Muscle layer of colon (tissue), 2 donors: ENCODE measurements at regions not wholly inside any gene's neighbourhood (a gene's known extent, or its start where the extent isn't known, plus 50 kb on each side); places are given as distances from the start of the nearest gene placed in this dataset.
"Not testable (repeated sequence)": the region's sequence is repeated elsewhere in the genome, so short reads cannot be mapped to it uniquely, and the experiment has no call there.

Experiments
- H3K27ac ChIP-seq: one replicate; pipeline ENCODE4 v1.7.0; 2013; ENCODE audit warnings: low read depth, mild to moderate bottlenecking, low read length, moderate library complexity
- H3K27me3 ChIP-seq, 2 donors: one replicate each; pipeline ENCODE4 v1.7.0; 2013; ENCODE audit warnings: low read length in 2 of 2, mild to moderate bottlenecking in 2 of 2; ENCODE audit not compliant: insufficient read depth in 2 of 2, control insufficient read depth in 1 of 2
- H3K36me3 ChIP-seq: one replicate; pipeline ENCODE4 v1.7.0; 2013; ENCODE audit warnings: mild to moderate bottlenecking, low read length; ENCODE audit not compliant: insufficient read depth
- H3K4me1 ChIP-seq: one replicate; pipeline ENCODE4 v1.7.0; 2013; ENCODE audit warnings: mild to moderate bottlenecking, low read length; ENCODE audit not compliant: insufficient read depth
- H3K4me3 ChIP-seq, 2 donors: one replicate each; pipeline ENCODE4 v1.7.0; 2013; ENCODE audit warnings: low read length in 2 of 2, low read depth in 1 of 2, mild to moderate bottlenecking in 1 of 2, moderate library complexity in 1 of 2
- H3K9ac ChIP-seq: one replicate; pipeline ENCODE4 v1.7.0; 2013; ENCODE audit warnings: low read length
- H3K9me3 ChIP-seq: one replicate; pipeline ENCODE4 v1.7.0; 2013; ENCODE audit warnings: mild to moderate bottlenecking, low read length
- donor health status: abdominal sarcoma.
- donor health status: Adenocarcinoma of cecum.

DNA sequence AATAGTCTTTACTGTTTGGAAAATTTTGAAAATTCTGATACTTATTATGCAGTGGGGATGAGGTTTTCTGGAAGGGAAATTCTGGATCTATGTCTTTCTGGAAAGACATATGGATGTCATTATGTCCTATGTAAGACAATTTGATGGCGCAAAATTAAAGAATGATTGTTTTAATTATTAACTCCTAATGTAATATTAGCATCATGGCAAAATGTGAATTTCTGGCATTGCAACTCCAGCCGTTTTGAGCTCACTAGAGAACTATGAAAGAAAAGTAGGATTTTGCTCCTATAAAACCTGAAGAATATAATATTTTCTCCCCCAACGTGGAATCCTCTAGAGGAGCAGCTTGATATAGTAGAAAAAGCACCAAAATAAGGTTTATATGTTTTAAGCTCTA is 243.2 kb downstream of the RFPL4B start:
- Histone ChIP-seq H3K4me3 (no peak overlapping the region), H3K9me3 (peaks cover 5% of the 10 kb centered on the region), H3K4me1 (no peaks in the 10 kb centered on the region), H3K27ac (no peak overlapping the region), H3K27me3 (no peaks in the 10 kb centered on the region), H3K36me3 (no peaks in the 10 kb centered on the region), H3K9ac (no peak overlapping the region)

DNA sequence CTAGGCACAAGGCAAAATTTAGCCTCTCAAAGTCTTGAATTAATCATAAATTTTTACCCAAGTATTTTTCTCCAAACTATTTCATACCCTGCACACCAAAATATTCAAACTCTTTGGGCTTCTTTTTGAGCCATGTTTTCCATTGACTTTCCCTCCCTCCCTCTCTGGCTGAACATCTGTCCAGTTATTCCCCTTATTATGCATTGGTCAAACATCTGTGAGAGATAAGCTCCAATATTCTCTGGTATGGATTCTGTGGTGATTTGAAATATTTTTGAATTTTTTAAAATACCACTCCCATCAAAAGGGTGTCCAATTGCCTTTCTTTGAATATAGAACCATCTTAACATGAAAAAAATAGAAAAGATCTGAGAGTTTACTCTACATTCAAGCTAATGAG is 244.2 kb downstream of the RFPL4B start:
- H3K27ac ChIP-seq = no peak overlapping the region
- no peaks in the 10 kb centered on the region for H3K36me3 ChIP-seq
- no peak overlapping the region for H3K9ac ChIP-seq
- H3K9me3 ChIP-seq = peaks cover 5% of the 10 kb centered on the region
- no peaks in the 10 kb centered on the region for H3K27me3 ChIP-seq
- H3K4me3 ChIP-seq = no peak overlapping the region
- H3K4me1 ChIP-seq = no peaks in the 10 kb centered on the region

DNA sequence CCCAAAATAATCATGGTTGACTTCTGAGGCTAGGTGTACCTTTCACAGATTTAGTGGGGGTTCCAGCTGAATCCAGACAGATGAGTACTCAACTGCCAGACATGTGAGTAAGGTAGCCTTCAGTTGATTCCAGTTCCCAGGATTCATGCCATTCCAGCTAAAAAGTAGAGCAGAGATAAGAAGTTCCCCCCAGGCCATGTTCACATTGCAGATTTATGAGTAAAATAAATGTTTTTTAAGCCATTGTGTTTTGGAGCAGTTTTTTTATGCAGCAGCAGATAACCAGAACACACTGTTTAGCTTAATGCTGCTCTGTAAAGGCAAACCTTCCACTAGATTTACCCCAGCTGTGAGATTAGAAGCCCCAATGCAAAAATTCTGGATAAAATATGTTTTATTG is 245.0 kb downstream of the RFPL4B start:
- Histone ChIP-seq H3K9ac (no peak overlapping the region), H3K36me3 (no peaks in the 10 kb centered on the region), H3K9me3 (peaks cover 5% of the 10 kb centered on the region), H3K27ac (no peak overlapping the region), H3K4me3 (no peak overlapping the region), H3K27me3 (no peaks in the 10 kb centered on the region), H3K4me1 (no peaks in the 10 kb centered on the region)

DNA sequence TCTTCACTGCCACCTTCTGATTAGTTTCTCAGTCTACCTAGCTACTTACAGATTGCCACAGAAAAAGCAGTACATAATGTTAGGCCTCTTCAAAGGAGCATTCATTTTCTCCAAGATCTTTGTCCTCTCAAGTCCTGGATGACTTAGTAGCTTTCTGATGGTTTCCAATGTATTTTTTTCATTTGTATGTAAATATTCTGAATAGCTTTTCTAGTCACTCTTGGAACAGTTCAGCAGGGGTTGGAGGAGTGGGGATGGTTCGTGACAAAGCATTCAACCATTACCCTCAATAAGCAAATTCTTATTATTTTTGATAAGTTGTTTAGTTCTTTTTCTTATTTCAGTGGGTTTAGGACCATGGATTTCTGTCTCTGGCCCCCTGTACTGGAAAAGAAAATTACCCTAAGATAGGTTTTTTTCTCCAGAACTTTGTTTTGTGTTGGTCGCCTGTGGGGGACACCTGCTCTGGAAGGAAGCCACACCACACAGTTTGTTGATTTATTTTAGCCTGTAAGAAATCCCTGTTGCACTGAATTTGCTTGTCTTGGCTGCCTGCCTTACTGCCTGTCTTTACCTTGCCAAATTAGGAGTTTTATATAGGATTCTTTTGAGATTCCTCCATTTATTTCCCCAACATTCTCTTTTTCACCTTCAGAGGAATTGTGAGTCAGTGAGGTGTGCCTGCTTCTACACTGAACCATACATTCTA is 247.9 kb downstream of the RFPL4B start:
- Histone ChIP-seq H3K9ac (no peak overlapping the region), H3K27ac (no peak overlapping the region), H3K4me1 (no peaks in the 10 kb centered on the region), H3K9me3 (peaks cover 5% of the 10 kb centered on the region), H3K36me3 (no peaks in the 10 kb centered on the region), H3K4me3 (no peak overlapping the region), H3K27me3 (no peaks in the 10 kb centered on the region)

DNA sequence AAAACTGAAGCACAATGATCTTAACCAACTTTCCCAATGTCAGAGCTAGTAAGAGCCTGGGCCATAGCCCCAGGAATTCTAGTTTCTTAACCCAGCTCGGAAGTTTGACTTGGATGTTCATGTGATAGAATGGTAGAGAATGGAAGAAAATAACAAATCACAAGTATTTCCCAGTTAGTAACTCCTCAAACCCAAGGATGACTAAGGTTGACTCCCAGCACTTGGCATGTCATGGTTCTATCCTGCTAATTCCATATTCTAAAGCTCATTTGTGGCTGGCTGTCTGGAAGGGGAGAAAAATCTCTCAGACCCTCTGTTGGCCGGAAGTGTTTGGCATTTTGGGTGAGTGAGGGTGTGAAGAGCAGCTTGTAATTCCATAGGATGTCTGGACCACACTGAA is 248.7 kb downstream of the RFPL4B start:
- Histone ChIP-seq H3K4me3 (no peak overlapping the region), H3K9me3 (peaks cover 5% of the 10 kb centered on the region), H3K27me3 (no peaks in the 10 kb centered on the region), H3K27ac (no peak overlapping the region), H3K4me1 (no peaks in the 10 kb centered on the region), H3K36me3 (no peaks in the 10 kb centered on the region), H3K9ac (no peak overlapping the region)

DNA sequence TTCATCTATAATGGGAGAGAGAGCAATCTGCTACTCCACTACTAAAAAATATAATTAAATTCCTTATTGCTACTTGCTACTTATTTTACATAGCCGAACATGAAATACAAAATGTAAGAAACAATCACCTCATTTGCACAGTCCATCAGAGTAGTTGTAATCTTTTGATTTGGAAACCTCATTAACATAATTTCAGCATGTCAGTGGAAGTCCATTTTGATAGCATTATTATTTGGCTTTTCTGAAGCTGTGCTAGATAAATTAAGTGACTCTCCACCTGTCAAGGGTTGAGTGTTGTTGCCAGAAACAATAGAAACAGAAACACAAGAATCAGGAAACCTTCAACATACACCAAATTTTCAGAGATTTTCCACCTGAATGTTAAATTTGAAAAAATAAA is 250.0 kb downstream of the RFPL4B start:
- Histone ChIP-seq H3K36me3 (no peaks in the 10 kb centered on the region), H3K27ac (no peak overlapping the region), H3K4me3 (no peak overlapping the region), H3K27me3 (no peaks in the 10 kb centered on the region), H3K9ac (no peak overlapping the region), H3K9me3 (peaks cover 5% of the 10 kb centered on the region), H3K4me1 (no peaks in the 10 kb centered on the region)

DNA sequence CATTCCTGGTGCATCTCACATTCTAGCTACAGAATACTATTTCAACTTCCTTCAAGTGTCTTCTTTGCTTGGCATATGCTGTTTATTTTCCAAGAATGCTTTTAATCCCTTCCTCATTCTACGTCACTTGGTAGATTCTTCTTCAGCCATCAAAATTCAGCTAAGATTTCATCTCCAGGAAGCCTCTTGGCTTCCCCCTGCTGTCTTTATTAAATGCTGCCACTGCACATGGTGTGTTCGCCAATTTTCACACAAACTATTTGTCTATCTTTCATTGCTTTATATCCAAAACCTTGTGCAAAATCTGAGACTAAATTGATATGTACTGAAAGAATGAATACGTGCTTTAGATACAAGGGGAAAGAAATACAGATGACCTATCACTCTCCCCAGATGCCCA is 253.0 kb downstream of the RFPL4B start:
- H3K27me3 ChIP-seq = no peaks in the 10 kb centered on the region
- H3K27ac ChIP-seq = no peak overlapping the region
- H3K9me3 ChIP-seq = no peaks in the 10 kb centered on the region

DNA sequence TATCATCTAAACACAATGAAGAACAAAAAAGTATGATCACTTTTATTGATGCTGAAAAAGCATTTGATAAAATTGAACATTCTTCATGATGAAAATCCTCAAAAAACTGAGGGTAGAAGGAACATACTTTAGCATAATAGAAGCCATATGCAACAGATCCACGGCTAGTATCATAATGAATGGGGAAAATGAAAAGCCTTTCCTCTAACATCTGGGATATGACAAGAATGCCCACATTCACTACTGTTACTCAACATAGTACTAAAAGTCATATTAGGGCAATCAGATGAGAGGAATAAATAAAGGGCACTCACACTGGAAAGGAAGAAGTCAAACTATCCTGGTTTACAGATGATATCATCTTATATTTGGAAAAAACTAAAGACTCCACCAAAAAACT is 256.6 kb downstream of the RFPL4B start:
- Histone ChIP-seq H3K27ac (no peak overlapping the region), H3K4me3 (no peak overlapping the region), H3K9me3 (no peaks in the 10 kb centered on the region), H3K4me1 (peaks cover 4% of the 10 kb centered on the region), H3K27me3 (no peaks in the 10 kb centered on the region), H3K9ac (no peak overlapping the region), H3K36me3 (no peaks in the 10 kb centered on the region)

More for the DNA sequence above, 253.0 kb downstream of the RFPL4B start:
- Histone ChIP-seq H3K36me3 (no peaks in the 10 kb centered on the region), H3K9ac (no peak overlapping the region), H3K4me1 (no peaks in the 10 kb centered on the region), H3K4me3 (no peak overlapping the region)

DNA sequence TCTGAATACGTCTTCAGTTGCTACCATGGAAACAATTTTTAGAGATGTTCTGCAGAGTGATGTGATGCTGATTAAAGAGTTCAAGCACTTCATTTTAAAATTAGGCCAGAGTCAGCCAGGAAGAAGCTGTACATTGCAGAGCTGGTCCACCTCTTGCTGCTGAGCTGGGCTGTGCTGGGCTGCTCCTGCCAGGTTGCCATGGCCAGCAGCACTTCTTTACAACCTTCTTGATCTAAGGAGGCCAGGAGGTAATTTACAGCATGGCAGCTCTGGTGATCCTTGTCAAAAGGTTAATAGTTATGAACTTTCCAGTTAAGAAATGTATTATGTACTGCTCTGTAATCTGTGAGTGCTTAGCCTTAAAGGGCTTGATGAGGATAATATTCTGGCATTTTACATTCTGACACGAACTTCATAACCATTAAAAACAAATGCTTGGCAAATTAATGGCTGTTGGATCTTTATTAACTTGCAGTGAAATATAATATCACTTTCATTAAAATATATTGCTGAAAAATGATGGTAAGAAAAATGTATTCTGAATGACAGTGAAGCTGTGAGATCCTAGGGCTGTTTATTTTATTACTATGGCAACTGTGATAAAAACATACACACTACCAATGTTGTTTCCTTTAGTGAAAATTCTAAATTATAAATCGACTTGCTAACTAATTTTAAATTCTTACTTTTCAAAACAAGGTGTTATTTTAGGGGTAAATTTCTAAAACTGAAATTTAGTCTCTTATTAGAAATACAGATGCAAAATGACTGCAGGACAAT is 259.7 kb downstream of the RFPL4B start:
- Histone ChIP-seq H3K9me3 (no peaks in the 10 kb centered on the region), H3K27ac (no peak overlapping the region), H3K36me3 (no peaks in the 10 kb centered on the region), H3K27me3 (no peaks in the 10 kb centered on the region), H3K9ac (no peak overlapping the region), H3K4me1 (peaks cover 4% of the 10 kb centered on the region), H3K4me3 (no peak overlapping the region)

DNA sequence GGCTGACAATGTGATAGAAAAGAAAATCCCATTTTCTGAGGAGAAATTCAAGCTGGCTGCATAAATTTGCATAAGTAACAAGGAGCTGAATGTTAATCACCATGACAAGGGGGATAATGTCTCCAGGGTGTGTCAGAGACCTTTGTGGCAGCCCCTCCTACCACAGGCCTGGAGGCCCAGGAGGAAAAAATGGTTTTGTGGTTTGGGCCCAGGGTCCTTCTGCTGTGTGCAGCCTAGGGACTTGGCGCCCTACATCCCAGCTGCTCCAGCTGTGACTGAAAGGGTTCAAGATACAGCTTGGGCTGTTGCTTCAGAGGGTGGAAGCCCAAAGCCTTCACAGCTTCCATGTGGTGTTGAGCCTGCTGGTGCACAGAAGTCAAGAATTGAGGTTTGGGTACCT is 261.8 kb downstream of the RFPL4B start:
- not testable (repeated sequence) for H3K27ac ChIP-seq, H3K36me3 ChIP-seq, H3K9ac ChIP-seq, H3K27me3 ChIP-seq, H3K4me1 ChIP-seq, H3K9me3 ChIP-seq, H3K4me3 ChIP-seq

DNA sequence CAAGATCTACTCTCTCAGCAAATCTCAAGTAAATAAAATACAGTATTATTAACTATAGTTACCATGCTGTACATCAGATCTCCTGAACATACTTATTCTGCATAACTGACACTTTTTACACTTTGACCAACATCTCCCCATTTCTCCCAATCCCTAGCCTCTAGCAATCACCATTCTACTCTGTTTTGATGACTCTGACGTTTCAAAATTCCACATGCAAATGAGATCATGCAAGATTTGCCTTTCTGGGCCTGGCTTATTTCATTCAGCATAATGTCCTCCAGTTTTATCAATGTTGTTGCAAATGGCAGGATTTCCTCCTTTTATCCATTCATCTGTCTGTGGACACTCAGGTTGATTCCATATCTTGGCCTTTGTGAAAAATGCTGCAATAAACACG is 266.3 kb downstream of the RFPL4B start:
- H3K27me3 ChIP-seq = no peaks in the 10 kb centered on the region
- H3K9ac ChIP-seq = no peak overlapping the region

DNA sequence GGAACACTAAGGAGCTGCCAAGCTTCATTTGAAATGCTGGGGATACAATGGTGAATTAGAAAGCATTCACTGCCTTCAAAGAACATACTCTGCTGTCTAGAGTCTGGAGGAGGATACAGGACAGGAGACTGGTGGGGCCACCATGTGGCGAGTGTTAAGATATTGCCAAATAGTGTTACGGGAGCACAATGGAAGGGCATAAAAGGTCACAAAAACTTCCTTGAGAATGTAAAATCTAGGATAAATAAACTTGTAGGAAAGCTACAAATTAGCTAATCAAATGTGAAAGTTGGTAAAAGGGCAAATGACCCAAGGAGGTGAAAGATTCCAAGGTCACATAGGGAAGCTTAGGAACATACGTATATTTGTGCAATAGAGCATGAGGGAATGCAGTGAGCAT is 271.7 kb downstream of the RFPL4B start:
- no peaks in the 10 kb centered on the region for H3K9me3 ChIP-seq
- H3K4me1 ChIP-seq = no peaks in the 10 kb centered on the region
- no peaks in the 10 kb centered on the region for H3K27me3 ChIP-seq
- H3K4me3 ChIP-seq = no peak overlapping the region
- H3K36me3 ChIP-seq = no peaks in the 10 kb centered on the region
- no peak overlapping the region for H3K9ac ChIP-seq
- no peak overlapping the region for H3K27ac ChIP-seq

More for the DNA sequence above, 266.3 kb downstream of the RFPL4B start:
- H3K36me3 ChIP-seq = no peaks in the 10 kb centered on the region
- no peaks in the 10 kb centered on the region for H3K9me3 ChIP-seq
- H3K4me1 ChIP-seq = no peaks in the 10 kb centered on the region
- no peak overlapping the region for H3K4me3 ChIP-seq
- H3K27ac ChIP-seq = no peak overlapping the region
